ENCODE measurements at regions not wholly inside any gene's neighbourhood (a gene's known extent, or its start where the extent isn't known, plus 50 kb on each side); places are given as distances from the start of the nearest gene placed in this dataset.
A peak's percentile ranks its signal among the peaks of the same experiment; 100 is the strongest.
"Not testable (repeated sequence)": the region's sequence is repeated elsewhere in the genome, so short reads cannot be mapped to it uniquely, and the experiment has no call there.

DNA sequence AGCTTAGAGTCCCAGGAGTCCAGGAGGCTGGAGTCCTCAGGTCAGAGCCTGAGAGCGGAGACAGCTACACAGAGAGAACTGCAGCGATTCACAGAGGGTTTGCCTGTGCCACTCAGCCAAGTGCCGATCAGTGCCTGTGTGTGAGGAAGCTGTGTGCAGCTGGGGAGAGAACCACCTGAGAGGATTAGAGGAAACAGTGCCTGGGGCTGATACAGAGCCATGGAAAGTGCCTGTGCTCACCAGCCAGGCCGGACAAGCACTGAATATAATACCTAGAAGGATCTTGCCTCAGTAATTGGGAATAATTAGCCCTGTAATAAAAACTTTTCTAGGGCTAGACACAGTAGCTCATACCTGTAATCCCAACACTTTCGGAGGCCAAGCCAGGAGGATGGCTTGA is 134.7 kb downstream of the ARHGAP11B start:
- not testable (repeated sequence) for DNase-seq

- DNase-seq: not testable (repeated sequence)
Observed at GRCh38 chr15:30761365-30761764, 135.4 kb downstream of the ARHGAP11B start.

GRCh38 chr15:30769390-30770124 is 134.2 kb upstream of the FAN1 start:
- DNase-seq: not testable (repeated sequence)

GRCh38 chr15:30770759-30771158 is 133.0 kb upstream of the FAN1 start:
- no peak for DNase-seq

DNA sequence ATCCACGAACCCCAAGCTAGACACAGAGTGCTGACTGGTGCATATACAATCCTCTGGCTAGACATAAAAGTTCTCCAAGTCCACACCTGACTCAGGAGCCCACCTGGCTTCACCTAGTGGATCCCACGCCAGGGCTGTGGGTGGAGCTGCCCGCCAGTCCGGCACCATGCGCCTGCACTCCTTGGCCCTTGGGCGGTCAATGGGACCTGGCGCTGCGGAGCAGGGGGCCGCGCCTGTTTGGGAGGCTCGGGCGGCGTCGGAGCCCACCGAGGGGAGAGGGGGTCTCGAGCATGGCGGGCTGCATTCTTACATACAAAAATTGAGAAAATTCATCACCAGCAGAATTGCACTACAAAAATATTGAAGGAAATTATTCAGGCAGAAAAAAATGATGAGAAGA is 120.7 kb upstream of the FAN1 start:
- no peak for DNase-seq

DNA sequence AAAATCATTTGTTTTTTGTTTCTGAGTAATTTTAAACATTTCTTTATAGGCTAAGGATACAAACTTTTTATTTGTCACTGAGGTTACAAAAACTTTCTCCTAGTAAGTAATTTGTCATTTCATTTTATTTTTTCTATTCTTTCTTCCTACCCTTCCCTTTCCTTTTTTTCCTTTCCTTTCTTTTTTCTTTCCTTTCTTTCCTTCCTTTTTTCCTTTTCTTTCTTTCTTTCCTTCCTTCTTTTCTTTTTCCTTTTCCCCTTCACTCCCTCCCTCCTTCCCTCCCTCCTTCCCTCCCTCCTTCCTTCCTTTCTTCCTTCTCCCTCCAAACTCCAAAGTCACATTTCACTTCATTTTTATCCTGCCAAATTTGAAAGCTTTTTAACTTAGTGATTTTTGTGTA is 115.1 kb upstream of the FAN1 start:
- no peak for DNase-seq

- DNase-seq: no peak
Observed at GRCh38 chr15:30791239-30792175, 112.2 kb upstream of the FAN1 start.

DNA sequence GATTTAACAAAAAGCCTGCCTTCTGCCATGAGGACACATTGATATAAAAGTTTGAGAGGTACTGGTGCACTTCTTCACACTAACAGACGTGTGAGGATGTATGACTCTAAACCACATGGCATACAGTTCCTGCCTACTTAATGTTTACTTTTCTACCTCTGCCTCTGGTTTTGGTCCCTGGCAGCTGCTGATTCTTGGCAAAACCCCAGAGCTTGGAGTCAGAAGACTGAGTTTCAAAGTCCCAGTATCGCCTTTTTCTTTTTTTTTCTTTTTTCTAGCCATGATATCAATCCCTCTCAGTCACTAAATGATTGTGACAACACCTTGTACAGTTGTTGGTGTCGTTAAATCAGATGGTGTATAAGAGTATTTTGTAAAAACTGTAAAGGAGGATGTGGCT is 110.9 kb upstream of the FAN1 start:
- DNase-seq: not testable (repeated sequence)

DNA sequence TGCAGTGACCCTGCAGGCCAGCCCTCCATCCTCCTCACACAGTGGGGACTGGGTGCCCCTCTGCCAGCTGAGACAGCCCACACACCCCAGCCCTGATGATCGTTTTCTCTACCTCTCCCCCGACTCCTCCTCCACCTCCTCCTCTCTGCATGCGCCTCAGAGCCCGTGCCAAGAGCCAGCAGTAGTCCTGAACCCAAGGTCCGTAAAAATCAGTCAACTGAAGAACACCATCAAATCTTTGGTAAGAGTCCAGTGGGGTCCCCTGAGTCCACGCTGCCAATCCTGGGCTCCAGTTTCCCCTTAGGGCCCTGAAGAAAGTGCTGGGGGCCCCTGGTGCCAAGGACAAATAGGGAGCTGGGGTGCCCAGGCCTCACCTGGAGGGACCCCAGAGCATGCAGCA is 109.3 kb upstream of the FAN1 start:
- DNase-seq: no peak

DNA sequence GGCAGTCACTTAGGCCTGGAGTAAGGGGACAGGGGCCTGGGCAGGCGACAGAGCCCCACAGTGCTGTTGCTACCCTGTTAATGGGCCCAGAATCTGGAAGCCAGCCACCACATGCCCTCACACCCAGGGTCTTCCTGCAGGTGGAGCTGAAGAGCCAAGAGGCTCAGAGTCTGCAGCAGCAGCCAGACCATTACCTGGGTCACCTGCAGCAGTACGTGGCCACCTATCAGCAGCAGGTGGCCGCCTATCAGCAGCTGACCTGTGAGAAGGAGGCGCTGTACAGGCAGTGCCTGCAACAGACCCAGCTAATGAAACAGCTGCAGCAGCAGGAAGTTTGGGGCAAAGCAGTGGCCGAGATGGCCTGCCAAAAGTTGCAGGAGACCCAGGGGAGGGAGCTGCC is 104.2 kb upstream of the FAN1 start:
- not testable (repeated sequence) for DNase-seq

- not testable (repeated sequence) for DNase-seq
Observed at GRCh38 chr15:30801140-30801895, 102.4 kb upstream of the FAN1 start.

- not testable (repeated sequence) for DNase-seq
Observed at GRCh38 chr15:30802001-30802400, 101.7 kb upstream of the FAN1 start.

DNA sequence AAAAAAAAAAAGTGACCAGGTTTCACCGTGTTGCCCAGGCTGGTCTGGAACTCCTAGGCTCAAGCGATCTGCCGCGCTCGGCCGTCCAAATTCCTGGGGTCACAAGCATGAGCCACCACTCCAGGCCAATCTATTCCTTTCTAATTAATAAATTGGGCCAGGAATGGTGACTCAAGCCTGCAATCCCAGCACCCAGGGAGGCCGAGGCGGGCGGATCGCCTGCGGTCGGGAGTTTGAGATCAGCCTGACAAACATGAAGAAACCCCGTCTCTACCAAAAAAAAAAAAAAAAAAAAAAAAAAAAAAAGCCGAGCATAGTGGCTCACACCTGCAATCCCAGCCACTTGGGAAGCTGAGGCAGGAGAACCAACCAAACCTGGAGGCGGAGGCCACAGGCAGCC is 100.0 kb upstream of the FAN1 start:
- not testable (repeated sequence) for DNase-seq

DNA sequence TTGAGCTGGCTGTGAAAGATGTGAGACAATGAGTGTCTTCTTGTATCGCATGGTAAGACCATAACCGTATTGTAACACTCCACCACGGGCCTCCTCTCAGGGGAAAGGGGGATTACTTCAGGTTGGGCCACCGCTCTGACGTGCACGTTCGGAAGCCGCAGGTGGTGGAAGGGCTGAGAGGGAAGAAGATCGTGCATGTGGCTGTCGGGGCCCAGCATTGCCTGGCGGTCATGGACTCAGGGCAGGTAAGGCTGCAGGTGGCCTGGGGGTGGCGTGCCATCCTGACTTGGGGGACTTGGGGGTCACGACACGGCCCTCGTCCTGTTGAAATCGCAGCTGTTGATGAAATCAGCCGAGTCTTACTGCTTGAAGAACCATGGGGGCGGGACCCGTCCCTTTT is 87.3 kb upstream of the FAN1 start:
- no peak for DNase-seq

- peak; percentile 52 for DNase-seq
Observed at GRCh38 chr15:30823068-30823813, 80.5 kb upstream of the FAN1 start.

- DNase-seq: no peak
Observed at GRCh38 chr15:30824518-30825195, 79.1 kb upstream of the FAN1 start.

DNA sequence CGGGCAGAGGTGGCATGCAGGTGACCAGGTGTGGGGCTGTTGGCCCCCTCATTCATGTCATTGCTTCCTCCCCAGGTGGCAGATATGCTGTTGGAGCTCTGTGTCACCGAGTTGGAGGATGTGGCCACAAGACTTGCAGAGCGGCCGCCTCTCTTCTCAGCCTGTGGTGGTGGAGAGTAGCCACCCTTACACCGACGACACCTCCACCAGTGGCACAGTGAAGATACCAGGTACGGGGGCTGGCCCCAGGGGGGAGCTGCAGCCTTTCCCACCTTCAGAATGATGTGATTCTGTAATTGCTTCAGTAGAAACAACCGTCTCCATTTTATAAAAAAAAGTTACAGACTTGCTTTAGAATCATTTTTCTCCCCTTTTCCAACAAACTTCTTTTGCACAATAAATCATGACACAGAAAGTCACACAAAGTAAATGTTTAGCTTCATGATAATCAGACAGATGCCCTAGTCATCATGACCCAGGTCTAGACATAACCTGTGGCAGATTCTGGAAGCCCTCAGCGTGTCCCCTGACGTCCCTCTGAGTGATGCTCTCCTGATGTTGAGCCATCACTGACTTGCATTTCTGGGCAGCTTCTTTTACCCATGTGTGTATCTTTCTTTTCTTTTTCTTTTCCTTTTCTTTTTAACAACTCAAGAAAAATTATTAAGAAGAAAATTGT is 76.0 kb upstream of the FAN1 start:
- no peak for DNase-seq

- DNase-seq: not testable (repeated sequence)
Observed at GRCh38 chr15:30828304-30828639, 75.4 kb upstream of the FAN1 start.

DNA sequence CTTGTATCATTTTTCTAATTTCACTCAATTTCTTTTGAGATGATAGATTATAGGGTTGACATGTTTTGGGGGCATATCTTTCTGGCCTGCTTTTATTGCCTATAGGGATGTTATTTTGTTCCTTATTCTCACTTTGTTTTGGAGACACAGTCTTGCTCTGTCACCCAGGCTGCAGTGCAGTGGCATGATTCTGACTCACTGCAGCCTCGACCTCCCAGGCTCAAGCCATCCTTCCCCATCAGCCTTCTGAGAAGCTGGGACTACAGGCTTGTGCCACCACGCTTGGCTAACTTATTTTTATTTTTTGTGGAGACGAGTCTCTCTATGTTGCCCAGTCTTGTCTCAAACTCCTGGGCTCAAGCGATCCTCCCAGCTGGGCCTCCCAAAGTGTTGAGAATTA is 72.8 kb upstream of the FAN1 start:
- DNase-seq: no peak

- DNase-seq: not testable (repeated sequence)
Observed at GRCh38 chr15:30833379-30833778, 70.3 kb upstream of the FAN1 start.

GRCh38 chr15:30841639-30842038 is 62.1 kb upstream of the FAN1 start:
- DNase-seq: not testable (repeated sequence)

Data from activated CD8-positive, alpha-beta memory T cell treated with anti-CD3 and anti-CD28 coated beads, Interleukin-2, amount 50 U/mL, for 4 hours (primary cell).